AG04449 (cell line): ENCODE measurements at regions not wholly inside any gene's neighbourhood (a gene's known extent, or its start where the extent isn't known, plus 50 kb on each side); places are given as distances from the start of the nearest gene placed in this dataset.
A peak's percentile ranks its signal among the peaks of the same experiment; 100 is the strongest.

Experiments used
- CTCF ChIA-PET: fragments of 350-600 bp; formaldehyde crosslinking; extraction: SDS; loops from one replicate; lab custom pipeline; 2021; ENCODE audit warnings: antibody characterized with exemption; lab: Yijun Ruan, JAX
- POLR2A ChIA-PET: fragments of 400-600, 350-600 bp; formaldehyde crosslinking; extraction: SDS; loops from one replicate; lab custom pipeline; 2020; ENCODE audit warnings: antibody characterized with exemption, inconsistent platforms; lab: Yijun Ruan, JAX
- DNase-seq: peaks from one replicate; pipeline ENCODE4 v3.0.0-alpha.2; 2010; ENCODE audit warnings: low read depth, low spot score
- H3K4me3 ChIP-seq: 2 replicates; pipeline ENCODE4 v1.5.1; 2011; ENCODE audit warnings: low read depth, mild to moderate bottlenecking, control low read depth, low read length
- CTCF ChIP-seq: IDR thresholded peaks from one replicate; pipeline ENCODE4 v1.5.1; 2011; ENCODE audit warnings: mild to moderate bottlenecking, moderate library complexity, low read length, control low read depth, inconsistent platforms; ENCODE audit not compliant: insufficient read depth; ENCODE audit errors: missing control alignments

GRCh38 chr3:66561367-66561766 is 60.5 kb upstream of the LRIG1 start:
- H3K4me3 ChIP-seq = no peak overlapping the region
- POLR2A ChIA-PET = interaction anchor here (0.7 kb wide), 1 partner anchor 44 kb away, joined by 3 read pairs; no protein-coding TSS in a partner anchor
- no peak for TF ChIP-seq CTCF
- DNase-seq = no peak
- CTCF ChIA-PET = interaction anchor here (0.7 to 0.8 kb wide), 2 partner anchors 16 to 165 kb away, joined by 3 read pairs; no protein-coding TSS in a partner anchor

- CTCF ChIA-PET = interaction anchor here (1.0 kb wide), 1 partner anchor 158 kb away, joined by 3 read pairs; no protein-coding TSS in a partner anchor
- DNase-seq = no peak
- TF ChIP-seq CTCF = no peak
- no peak overlapping the region for H3K4me3 ChIP-seq
- POLR2A ChIA-PET = no interaction called here
Measured at GRCh38 chr3:66565301-66565700, 64.5 kb upstream of the LRIG1 start.

GRCh38 chr3:66567077-66567476 is 66.3 kb upstream of the LRIG1 start:
- H3K4me3 ChIP-seq = no peak overlapping the region
- no peak for TF ChIP-seq CTCF
- POLR2A ChIA-PET = interaction anchor here (1.1 to 1.5 kb wide), 2 partner anchors 15 to 26 kb away, joined by 3 to 9 read pairs; no protein-coding TSS in a partner anchor
- DNase-seq = peak; percentile 96
- CTCF ChIA-PET = interaction anchor here (0.8 to 2.4 kb wide), 4 partner anchors 25 to 249 kb away, joined by 3 to 9 read pairs (median 6); no protein-coding TSS in a partner anchor

- ChIA-PET CTCF (no interaction called here), POLR2A (no interaction called here)
- no peak overlapping the region for H3K4me3 ChIP-seq
Measured at GRCh38 chr3:66572090-66572675, 71.4 kb upstream of the LRIG1 start.

GRCh38 chr3:66572938-66573710 is 72.3 kb upstream of the LRIG1 start:
- POLR2A ChIA-PET = no interaction called here
- TF ChIP-seq CTCF = peak; percentile 20
- no peak overlapping the region for H3K4me3 ChIP-seq
- CTCF ChIA-PET = no interaction called here
- no peak for DNase-seq

More at GRCh38 chr3:66572090-66572675, 71.4 kb upstream of the LRIG1 start:
- no peak for DNase-seq
- TF ChIP-seq CTCF = no peak

GRCh38 chr3:66574091-66574490 is 73.3 kb upstream of the LRIG1 start:
- ChIA-PET CTCF (no interaction called here), POLR2A (no interaction called here)
- no peak for DNase-seq
- no peak for TF ChIP-seq CTCF
- H3K4me3 ChIP-seq = no peak overlapping the region
